Astrocyte (in vitro differentiated cells and primary cell): ENCODE measurements at regions not wholly inside any gene's neighbourhood (a gene's known extent, or its start where the extent isn't known, plus 50 kb on each side); places are given as distances from the start of the nearest gene placed in this dataset.

ENCODE experiments used
- DNase-seq: peaks from one replicate; pipeline ENCODE4 v3.0.0-alpha.2; 2010; ENCODE audit warnings: low read depth
- FAIRE-seq: peaks from 2 replicates; lab custom pipeline; 2011; peaks lifted over from hg19 to GRCh38; lab: Jason Lieb, UNC
- H2AFZ ChIP-seq: 2 replicates; pipeline ENCODE4 v1.6.0; 2012; ENCODE audit warnings: low read depth, low read length, inconsistent platforms
- H3K27ac ChIP-seq: 2 replicates; pipeline ENCODE4 v1.5.1; 2011; ENCODE audit warnings: low read depth, low read length, inconsistent platforms
- H3K27me3 ChIP-seq: 2 replicates; pipeline ENCODE4 v1.6.0; 2011; ENCODE audit warnings: low read length, inconsistent platforms; ENCODE audit not compliant: insufficient read depth
- H3K36me3 ChIP-seq: 2 replicates; pipeline ENCODE4 v1.5.1; 2011; ENCODE audit warnings: low read length, inconsistent platforms; ENCODE audit not compliant: insufficient read depth
- H3K4me1 ChIP-seq: 2 replicates; pipeline ENCODE4 v1.5.1; 2011; ENCODE audit warnings: low read length, inconsistent platforms; ENCODE audit not compliant: insufficient read depth
- H3K4me2 ChIP-seq: 2 replicates; pipeline ENCODE4 v1.6.0; 2012; ENCODE audit warnings: low read length, inconsistent platforms
- H3K4me3 ChIP-seq: 2 replicates; pipeline ENCODE4 v1.5.1; 2011; ENCODE audit warnings: low read depth, mild to moderate bottlenecking, low read length, inconsistent platforms; ENCODE audit not compliant: insufficient read depth
- H3K79me2 ChIP-seq: 2 replicates; pipeline ENCODE4 v1.6.0; 2012; ENCODE audit warnings: mild to moderate bottlenecking, low read length, inconsistent platforms; ENCODE audit not compliant: insufficient read depth
- H3K9ac ChIP-seq: 2 replicates; pipeline ENCODE4 v1.6.0; 2012; ENCODE audit warnings: mild to moderate bottlenecking, low read length, inconsistent platforms
- H3K9me3 ChIP-seq: 2 replicates; pipeline ENCODE4 v1.5.1; 2012; ENCODE audit warnings: low read depth, mild to moderate bottlenecking, low read length, inconsistent platforms; ENCODE audit not compliant: insufficient read depth
- H4K20me1 ChIP-seq: 2 replicates; pipeline ENCODE4 v1.6.0; 2012; ENCODE audit warnings: low read length, inconsistent platforms; ENCODE audit not compliant: insufficient read depth
- H3K27ac Mint-ChIP-seq: one replicate; pipeline ENCODE4 v1.8.0; 2021; ENCODE audit warnings: mild to moderate bottlenecking, mixed read lengths; ENCODE audit not compliant: unreplicated experiment
- H3K27me3 Mint-ChIP-seq: one replicate; pipeline ENCODE4 v1.8.0; 2021; ENCODE audit warnings: low read depth, mixed read lengths; ENCODE audit not compliant: unreplicated experiment
- H3K36me3 Mint-ChIP-seq: one replicate; pipeline ENCODE4 v1.8.0; 2021; ENCODE audit warnings: low read depth, mixed read lengths; ENCODE audit not compliant: unreplicated experiment
- H3K4me1 Mint-ChIP-seq: one replicate; pipeline ENCODE4 v1.8.0; 2021; ENCODE audit warnings: low read depth, mixed read lengths; ENCODE audit not compliant: unreplicated experiment
- H3K4me3 Mint-ChIP-seq: one replicate; pipeline ENCODE4 v1.8.0; 2021; ENCODE audit warnings: mild to moderate bottlenecking, moderate library complexity, mixed read lengths; ENCODE audit not compliant: unreplicated experiment
- H3K9me3 Mint-ChIP-seq: one replicate; pipeline ENCODE4 v1.8.0; 2021; ENCODE audit warnings: mild to moderate bottlenecking, mixed read lengths; ENCODE audit not compliant: unreplicated experiment
- EZH2 ChIP-seq: IDR thresholded peaks from 2 replicates; pipeline ENCODE4 v1.6.1; 2012; ENCODE audit warnings: mild to moderate bottlenecking, low read length, inconsistent platforms; ENCODE audit not compliant: insufficient read depth
- TF ChIP-seq, protein P1 (sequence below): IDR thresholded peaks from 2 replicates; pipeline ENCODE4 v1.5.1; 2011; ENCODE audit warnings: low read depth, mild to moderate bottlenecking, inconsistent platforms, low read length, moderate library complexity; ENCODE audit not compliant: insufficient read depth

- peaks cover 54% of the 10 kb centered on the region for H3K27me3 Mint-ChIP-seq
- TF ChIP-seq, protein P1, sequence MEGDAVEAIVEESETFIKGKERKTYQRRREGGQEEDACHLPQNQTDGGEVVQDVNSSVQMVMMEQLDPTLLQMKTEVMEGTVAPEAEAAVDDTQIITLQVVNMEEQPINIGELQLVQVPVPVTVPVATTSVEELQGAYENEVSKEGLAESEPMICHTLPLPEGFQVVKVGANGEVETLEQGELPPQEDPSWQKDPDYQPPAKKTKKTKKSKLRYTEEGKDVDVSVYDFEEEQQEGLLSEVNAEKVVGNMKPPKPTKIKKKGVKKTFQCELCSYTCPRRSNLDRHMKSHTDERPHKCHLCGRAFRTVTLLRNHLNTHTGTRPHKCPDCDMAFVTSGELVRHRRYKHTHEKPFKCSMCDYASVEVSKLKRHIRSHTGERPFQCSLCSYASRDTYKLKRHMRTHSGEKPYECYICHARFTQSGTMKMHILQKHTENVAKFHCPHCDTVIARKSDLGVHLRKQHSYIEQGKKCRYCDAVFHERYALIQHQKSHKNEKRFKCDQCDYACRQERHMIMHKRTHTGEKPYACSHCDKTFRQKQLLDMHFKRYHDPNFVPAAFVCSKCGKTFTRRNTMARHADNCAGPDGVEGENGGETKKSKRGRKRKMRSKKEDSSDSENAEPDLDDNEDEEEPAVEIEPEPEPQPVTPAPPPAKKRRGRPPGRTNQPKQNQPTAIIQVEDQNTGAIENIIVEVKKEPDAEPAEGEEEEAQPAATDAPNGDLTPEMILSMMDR = no peak
- TF ChIP-seq EZH2 = no peak
- H3K27me3 ChIP-seq = no peaks in the 10 kb centered on the region
- no peak overlapping the region for H3K4me2 ChIP-seq
- no peak overlapping the region for H3K27ac Mint-ChIP-seq
- no peaks in the 10 kb centered on the region for H3K4me1 Mint-ChIP-seq
- no peaks in the 10 kb centered on the region for H3K9me3 Mint-ChIP-seq
- H3K9ac ChIP-seq = no peak overlapping the region
- no peak overlapping the region for H3K27ac ChIP-seq
- H2AFZ ChIP-seq = no peak overlapping the region
- no peaks in the 10 kb centered on the region for H4K20me1 ChIP-seq
- H3K9me3 ChIP-seq = no peaks in the 10 kb centered on the region
- H3K4me3 ChIP-seq = no peak overlapping the region
- no peak for FAIRE-seq
- H3K4me1 ChIP-seq = no peaks in the 10 kb centered on the region
- H3K4me3 Mint-ChIP-seq = no peak overlapping the region
- no peaks in the 10 kb centered on the region for H3K79me2 ChIP-seq
- DNase-seq = no peak
- no peaks in the 10 kb centered on the region for H3K36me3 Mint-ChIP-seq
- H3K36me3 ChIP-seq = no peaks in the 10 kb centered on the region
Observed at GRCh38 chr1:5503556-5504363, 488.5 kb downstream of the NPHP4 start.

DNA sequence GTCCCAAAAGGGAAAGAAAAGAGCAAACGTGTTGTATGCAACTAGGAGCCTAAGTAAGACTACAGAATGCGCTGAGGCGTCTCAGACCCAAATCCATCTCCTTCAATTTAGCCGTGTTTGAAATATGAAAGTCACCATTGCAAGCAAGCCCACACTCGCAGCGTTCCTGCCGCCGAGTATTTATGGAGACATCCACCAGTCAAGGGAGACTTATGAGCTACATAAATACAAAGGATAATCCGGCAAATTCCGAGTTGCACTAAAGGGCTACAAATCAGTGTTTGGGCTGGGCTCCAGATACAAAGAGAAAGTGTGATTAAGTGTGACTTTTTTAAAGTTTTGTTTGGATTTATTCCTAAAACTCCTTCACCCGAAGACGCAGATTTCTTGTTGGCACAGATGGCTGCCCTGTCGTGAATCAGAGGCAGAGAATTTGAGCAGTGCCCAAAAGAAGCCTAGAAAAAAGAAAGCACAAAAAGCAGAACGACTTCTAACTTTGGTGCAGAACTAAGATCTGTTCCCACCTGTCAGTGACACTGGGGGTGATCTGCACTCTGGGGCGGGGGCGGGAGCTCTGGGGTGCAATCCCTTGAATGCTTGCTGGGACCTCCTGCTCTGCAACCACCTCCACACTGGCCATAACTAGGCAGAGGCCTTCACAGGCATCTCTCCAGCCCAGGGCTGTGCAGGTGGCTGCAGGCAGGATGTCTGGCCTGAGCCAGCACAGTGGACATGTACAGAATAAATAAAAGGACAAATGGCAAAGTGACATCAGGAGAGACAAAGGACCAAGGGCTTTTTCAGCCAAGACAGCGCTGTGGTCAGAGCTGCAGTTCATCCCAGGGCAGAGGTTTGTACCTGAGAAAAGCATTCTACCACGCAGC is 489.7 kb downstream of the NPHP4 start:
- Histone ChIP-seq H3K4me1 (no peaks in the 10 kb centered on the region), H3K27ac (no peak overlapping the region), H3K9ac (no peak overlapping the region), H3K9me3 (no peaks in the 10 kb centered on the region), H2AFZ (no peak overlapping the region), H3K36me3 (no peaks in the 10 kb centered on the region), H3K79me2 (no peaks in the 10 kb centered on the region), H4K20me1 (no peaks in the 10 kb centered on the region), H3K27me3 (no peaks in the 10 kb centered on the region), H3K4me3 (no peak overlapping the region), H3K4me2 (peak overlapping the region; percentile 33)
- Mint-ChIP-seq H3K27me3 (peaks cover 60% of the 10 kb centered on the region), H3K9me3 (no peaks in the 10 kb centered on the region), H3K36me3 (no peaks in the 10 kb centered on the region), H3K4me1 (no peaks in the 10 kb centered on the region), H3K27ac (no peak overlapping the region), H3K4me3 (no peak overlapping the region)
- no peak for FAIRE-seq
- DNase-seq = no peak
- TF ChIP-seq EZH2 = no peak
- TF ChIP-seq, protein P1 = no peak
